ENCODE measurements at regions not wholly inside any gene's neighbourhood (a gene's known extent, or its start where the extent isn't known, plus 50 kb on each side); places are given as distances from the start of the nearest gene placed in this dataset.

DNA sequence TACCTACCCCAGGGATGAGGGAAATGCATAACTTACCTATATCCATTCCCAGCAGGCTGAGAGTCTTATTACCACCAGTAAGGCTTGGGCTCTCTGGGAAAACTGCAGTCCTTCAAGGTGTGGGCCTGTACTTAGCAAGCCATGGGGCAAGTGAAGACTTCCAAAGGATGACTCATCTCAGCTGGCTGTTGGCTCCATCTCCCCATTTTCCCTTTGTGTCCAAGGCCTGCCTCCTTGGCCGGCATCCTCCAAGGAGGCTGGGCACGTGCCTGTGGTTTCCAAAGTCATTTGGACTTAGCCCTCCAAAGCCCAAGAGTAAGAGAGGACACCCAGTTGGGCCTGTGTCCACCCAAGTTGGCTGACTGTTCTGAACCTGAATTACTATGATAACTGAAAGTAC lies 89.8 kb downstream of the TMEM100 start:
- DNase-seq = no peak

DNA sequence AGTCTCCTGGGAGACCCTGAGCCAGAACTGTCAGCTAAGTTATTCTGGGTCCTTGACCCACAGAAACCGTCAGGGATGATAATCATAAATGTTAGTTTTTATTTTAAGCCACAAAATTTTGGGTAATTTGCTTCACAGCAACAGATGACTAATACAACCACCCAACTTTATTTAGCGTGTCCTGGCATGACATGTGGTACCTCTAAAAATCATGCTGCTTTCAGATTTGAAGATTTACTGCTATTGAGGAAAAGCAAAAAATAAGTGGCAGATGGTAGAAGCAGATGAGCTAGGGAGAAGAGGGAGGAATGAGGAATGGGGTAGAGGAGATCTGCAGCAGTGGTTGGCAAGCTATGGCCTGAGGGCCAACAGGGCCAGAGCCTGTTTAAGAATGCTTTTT lies 90.4 kb downstream of the TMEM100 start:
- no peak for DNase-seq

DNA sequence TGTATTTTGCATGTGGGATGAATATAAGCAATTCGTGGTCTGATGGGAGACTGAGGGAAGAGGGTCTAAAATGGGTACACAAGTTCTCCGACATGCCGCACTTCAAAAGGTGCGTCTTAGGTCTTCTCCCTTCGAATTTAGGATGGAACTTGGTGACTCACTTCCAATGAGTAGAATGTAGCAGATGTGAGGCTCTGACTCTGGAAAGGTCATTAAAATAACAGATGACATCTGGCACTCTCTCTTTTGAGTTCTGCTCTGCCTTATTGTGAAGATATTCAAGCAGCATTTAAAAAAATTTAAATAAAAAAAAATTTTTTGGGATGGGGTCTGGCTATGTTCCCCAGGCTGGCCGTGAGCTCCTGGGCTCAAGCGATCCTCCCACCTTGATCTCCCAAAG lies 92.7 kb downstream of the TMEM100 start:
- DNase-seq = no peak

DNA sequence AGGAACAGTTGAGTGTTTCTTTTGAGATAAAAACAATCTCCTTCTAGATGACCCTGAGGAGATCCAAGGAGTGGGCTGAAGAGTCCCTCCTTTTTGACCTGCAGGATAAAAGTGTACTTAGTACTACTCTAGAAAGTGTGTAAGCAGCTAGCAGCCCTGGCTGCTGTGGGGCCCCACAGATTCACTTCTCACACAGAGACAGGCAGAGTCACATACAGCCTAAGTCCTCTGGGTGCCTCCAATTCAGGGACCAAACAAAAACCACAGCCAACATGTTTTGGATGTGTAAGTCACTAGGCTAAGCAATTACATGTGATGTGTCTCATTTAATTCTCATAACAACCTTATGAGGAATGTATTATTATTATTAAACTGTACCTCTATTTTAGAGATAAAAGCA lies 97.1 kb downstream of the TMEM100 start:
- DNase-seq = no peak

DNA sequence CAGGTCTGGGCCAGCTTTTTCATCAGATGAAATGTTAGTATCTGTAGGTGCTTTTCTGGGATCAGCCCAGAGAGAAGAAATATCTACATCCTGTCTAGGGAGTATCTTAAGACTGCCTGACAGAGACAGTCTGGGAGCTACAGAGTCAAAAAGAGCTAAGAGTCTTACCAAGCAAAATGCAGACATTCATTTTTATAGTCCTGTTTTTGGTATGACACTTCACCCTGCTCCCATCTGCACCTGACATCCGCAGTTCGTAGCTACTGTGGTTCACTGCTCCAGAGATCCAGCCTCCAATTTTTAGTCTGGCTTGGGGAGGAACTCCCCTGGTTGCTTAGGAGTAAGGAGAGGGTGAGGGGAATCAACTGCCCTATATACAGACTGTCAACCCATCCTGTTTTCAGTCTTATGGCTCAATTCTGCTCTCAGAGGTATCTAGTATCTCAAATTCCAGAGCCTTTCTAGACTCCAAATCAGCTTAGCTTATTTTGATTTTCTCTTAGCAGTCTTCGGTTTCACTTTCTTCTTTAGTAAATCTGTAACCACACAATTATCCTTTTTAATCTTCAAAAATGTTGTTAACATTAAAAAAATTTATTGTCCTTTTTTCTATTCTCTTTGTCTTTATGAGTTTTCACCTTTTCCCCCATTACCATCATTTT lies 97.8 kb downstream of the TMEM100 start:
- no peak for DNase-seq

DNA sequence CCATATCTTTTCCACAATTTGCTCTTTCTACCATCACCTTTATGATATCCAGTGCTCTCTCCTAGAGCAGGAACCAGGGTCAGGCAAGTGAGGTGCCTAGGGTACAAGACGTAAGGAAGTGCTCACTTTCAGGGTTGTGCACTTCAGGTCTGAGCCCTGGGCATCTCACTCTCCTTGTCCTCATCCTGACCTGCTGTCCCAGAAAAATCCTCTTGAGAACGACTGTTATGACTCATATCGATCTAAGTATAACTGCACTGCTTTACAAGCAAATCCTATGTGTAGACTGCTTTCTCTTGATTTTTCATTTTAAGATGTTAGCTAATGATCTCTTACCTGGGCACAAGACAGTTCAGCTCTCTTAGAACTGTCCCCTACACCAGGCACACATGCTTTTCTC lies 100.1 kb downstream of the TMEM100 start:
- DNase-seq = no peak

DNA sequence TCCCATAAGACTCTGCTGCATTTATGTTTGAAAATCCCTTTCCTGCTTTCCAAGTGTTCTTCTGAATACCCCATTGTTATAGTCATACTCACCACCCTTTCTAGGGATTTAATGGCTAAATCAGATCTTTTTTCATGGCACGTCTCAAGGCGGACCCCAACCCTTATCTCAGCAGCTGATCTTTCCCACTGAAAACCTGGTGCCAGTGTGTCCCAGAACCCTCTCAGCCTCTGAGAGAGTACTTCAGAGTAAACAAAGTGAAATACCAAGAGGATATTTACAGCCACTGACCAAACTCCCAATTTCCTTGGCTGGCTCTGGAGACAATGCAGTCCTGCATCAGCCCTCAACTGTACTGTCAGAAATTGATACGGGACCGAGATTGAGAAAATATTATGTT lies 101.7 kb downstream of the TMEM100 start:
- DNase-seq = no peak

DNA sequence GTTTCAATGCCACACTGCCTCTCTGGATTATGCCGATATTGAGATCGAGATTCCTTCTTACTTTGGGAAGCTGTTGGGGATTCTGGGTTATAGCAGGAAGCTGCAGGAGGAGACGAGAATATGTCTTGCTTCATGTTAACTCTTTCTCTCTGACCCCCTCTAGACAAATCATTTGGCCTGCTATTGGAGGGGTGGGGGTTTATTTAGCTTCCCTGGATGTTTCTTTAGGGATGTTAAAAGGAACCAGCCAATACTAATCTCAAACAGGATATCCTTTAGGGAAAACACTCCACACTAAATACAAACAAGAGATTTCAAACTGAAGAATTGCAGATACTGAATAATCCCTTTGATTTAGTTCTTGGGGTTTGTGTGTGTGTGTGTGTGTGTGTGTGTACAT lies 102.6 kb downstream of the TMEM100 start:
- no peak for DNase-seq

DNA sequence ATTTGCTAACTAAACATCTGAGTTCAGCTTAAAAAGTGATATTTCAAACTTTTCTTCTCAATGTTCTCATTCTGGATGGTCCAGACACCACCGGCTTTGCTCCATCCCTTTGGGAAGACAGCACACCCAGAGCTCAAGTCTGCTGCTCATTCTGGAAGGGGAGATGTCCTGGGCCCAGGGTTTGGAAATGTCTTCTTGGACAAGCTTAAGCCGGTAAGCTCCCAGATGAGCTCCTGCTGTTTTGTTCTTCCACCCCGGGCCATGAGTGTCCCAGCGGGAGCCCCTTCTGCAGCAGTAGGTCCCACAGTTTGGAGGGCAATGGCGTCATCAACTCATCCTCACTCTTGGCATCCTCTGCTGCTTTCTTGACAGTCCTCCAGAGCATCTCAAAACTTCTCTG lies 105.2 kb downstream of the TMEM100 start:
- DNase-seq = no peak

DNA sequence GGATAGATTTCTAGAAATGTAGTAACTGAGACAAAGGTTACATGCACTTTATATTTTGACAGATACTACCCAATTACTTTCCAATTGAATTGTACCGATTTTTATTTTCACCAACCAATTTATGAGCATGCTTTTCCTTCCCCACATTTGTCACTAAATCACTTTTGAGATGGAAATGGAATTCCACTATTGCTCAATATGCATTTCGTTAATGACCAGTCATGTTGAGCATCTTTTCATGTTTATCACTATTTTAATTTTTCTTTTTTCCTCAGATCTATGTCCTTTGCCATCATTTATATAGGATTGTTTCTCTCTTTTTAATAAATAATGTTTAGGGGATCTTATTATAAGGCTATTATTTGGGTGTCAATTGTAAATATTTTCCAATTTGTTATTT lies 102.8 kb upstream of the SMIM36 start:
- DNase-seq = no peak

DNA sequence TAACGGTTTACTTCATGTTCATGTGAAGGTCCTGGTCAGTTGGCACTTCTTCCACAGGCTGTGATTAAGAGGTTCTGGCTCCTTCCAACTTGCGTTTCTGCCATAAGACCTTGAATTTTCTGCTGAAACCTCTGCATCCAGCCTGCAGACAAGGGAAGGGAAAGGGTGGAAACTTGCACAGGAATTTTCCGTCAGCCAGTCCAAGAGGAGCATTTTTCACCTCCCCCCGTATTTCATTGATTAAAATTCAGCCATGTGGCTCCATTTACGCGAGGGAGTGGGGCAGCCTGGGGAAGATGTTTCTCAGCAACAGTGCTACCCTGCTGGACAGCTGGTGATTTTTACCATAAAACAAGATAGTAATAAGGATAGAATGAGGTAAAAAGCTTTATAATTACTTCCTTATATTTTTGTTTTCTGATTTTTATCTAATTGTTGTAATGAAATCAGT lies 101.5 kb upstream of the SMIM36 start:
- DNase-seq = no peak

DNA sequence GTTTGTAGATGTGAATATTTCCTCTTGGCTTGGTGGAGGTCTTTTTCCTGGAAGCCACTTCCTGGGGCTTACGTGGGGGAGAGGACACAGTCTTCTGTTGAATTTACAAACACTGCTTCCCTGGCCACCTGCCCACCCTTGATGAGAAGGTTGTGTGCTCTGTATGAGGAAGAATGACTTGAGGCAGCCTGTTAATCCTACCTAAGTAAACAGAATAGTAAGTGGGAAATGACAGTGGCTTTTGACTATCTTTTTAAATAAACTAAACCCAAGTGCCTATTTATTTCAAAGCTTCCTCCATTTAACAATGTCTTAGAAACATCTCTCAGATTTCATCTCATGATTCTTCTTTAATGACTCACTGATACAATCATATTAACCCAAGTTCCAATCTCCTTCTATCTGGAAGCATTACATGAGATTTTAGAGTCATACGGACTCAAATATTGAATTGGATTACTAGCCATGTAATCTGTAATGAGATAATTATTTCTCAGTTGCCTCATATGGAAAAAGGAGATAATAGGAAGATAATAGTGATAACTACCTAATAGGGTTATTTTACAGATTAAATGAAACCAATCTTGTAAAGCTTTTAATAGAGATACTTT lies 96.6 kb upstream of the SMIM36 start:
- no peak for DNase-seq

DNA sequence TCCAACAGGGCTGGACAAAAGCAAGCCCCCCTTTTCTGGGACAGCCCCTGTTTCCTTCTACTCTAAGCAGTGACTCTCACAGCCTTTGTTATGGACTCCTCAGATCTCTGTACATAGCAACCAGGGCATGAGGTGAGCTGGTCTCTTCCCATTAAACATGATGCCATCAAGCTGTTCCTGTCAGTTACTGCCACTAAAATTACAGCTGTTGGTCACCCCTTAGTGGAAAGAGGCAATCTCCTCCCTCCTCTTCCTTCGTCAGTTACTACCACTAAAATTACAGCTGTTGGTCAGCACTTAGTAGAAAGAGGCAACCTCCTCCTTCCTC lies 95.2 kb upstream of the SMIM36 start:
- DNase-seq = no peak

DNA sequence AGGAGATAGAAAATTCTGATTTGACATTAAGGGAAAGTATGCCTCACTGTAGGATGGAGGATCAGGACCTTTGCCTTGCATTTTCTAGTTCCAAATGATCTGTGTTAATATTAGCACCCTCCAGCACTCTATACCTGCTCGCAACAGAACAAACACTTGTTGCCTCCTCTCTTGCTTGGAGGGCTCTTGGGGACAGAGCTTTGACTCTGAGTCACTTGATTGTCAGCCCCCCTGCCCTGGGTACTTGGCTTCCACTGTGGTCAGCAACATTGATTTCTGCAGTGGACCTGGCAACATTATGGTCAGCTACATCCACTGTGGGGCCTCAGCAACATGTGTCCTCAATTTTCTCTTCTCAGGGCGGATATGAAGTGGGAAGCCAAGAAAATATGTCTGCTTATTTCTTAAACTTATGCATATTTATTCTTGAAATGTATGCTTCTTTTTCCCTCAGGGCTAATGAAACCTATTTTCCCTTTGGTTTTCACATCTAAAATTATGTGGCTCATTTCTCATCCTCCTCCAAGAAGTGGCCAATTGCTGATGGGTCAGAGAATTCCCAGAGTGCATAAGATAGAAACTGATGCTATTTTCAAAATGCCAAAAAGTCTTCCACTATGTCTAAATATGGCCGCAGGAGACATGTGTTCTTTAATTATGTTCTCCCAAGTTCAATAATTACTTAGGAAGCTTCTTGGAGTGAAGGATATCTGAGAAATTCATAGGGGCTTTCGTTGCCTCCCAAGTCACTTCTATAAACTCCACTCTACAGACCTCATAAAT lies 94.6 kb upstream of the SMIM36 start:
- DNase-seq = no peak

DNA sequence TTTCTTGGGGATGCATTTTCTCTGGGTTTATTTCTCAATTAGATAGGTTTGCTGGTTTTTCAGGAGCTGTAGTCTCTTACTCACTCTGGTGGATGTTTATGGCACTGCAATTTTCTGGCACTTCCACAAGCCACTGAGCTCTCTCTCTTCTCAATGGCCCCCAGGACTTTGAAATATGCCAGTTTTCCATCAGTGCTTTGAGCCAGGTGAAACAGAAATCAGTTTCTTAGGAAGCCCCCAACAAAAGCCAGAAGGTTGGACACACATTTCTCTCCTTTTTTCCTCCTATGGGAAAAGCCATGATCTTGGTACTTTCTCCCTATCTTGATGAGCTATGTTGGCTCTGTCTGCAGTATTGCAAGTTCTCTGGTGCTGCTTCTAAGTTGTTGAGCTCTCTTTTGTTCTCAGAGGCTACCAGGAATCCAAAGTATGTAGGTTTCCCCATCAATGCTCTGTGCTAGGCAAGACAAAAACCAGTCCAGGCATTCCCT lies 90.7 kb upstream of the SMIM36 start:
- DNase-seq = peak; percentile 59

DNA sequence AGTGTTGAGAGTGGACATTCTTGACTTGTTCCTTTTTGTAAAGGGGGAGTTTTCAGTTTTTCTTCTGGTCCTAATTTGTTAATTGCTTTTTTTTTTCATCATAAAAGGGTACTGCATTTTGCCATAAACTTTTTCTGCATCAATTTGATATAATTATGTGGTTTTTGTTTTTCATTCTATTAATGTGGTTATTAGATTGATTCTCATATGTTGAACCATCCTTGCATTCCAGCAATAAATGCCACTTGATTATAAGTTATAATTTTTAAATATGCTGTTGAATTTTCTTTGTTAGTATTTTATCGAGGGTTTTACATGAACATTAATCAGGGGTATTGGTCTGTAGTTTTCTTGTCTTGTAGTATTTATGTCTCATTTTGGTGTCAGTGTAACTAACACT lies 87.2 kb upstream of the SMIM36 start:
- DNase-seq = no peak

DNA sequence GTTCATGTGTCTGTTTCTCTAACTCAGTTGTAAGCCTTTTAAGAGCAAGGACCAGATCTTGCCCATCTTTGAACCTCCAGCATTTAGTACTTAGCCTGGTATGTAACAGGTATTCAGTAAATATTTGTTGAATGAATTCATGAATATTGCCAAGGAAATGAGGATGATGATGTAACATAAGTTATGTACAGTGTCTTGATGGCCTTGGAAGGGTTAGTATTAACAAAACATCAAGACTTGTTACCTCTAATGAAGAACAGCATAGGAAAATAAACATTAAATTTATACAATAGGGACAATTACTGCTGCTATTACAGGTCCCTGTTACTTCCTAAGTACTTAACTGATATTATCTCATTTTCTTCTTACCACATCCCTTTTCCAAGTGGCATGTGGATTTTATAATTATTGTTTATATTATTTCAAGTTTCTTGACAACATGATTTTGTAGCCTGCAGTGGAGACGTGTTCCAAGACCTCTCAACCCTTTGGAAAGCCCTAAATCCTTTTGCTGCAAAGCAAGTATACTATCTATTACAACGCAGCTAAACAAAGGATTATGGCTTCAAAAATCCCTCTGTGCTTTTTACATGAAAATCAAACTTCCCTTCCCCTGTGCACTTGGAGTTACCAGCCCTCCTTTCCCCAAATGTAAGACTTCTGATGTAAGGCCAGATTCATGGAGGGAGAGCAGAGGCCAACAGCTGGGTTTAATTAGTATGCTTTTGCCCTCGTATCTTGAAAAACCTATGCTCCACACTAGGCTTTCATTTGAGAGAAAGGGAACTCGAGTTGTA lies 77.4 kb upstream of the SMIM36 start:
- no peak for DNase-seq

DNA sequence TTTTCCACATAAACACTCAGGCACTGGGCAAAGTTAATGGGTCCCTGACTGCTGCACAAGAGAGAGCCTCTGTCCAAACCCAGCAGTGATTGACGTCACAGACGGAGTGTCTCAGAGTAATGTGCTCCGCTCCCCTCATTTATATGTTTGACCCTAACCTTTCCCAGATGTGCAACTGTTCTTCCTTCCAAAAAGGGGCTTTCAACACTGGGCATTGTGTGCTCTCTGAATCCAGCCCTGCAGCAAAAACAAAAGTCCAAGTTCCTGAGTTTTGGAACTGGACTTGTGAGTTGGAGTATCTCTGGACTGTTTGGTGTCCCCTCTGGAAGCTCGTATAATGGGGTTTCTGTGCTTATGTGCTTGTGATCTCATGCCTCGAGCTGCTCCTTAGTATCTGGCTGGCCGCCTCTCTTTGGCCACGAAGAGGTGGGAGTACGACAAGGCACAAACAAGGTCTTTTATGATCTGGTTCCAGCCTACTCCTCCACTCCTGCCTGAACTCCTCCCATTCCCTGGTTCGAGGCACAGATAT lies 76.4 kb upstream of the SMIM36 start:
- DNase-seq = no peak

DNA sequence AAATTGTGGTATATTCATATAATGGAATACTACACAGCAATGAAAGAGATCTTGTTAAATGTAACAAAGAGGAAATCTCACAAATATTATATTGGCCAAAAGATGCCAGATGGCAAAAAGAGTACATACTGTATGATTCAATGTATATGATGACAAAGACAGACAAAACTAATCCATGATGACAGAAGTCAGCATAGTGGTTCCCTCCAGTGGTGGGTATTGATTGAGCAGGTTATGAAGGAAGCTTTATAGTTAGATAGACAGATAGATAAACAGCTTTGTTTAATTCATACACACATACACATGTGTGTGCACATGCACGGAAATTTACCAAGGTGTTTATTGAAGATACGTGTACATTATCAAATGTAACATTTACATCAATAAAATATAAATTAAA lies 74.4 kb upstream of the SMIM36 start:
- DNase-seq = no peak

DNA sequence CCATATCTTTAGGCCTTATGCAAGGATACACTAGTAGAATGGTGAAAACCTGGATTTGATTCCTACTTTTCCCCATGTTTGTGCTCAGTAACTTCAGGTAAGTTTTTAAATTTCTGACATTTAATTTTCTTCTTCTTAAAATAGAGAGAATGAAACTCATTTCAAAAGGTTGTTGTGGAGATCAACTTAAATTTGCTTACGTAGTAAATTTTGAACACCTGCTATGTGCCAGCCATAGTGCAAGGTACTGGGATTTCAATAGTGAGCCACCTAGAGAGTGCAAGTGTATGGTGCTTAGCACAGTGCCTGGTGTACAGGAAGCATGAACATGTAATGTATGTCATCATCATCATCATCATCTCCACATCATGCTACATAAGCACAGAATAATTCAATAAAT lies 73.6 kb upstream of the SMIM36 start:
- no peak for DNase-seq

DNA sequence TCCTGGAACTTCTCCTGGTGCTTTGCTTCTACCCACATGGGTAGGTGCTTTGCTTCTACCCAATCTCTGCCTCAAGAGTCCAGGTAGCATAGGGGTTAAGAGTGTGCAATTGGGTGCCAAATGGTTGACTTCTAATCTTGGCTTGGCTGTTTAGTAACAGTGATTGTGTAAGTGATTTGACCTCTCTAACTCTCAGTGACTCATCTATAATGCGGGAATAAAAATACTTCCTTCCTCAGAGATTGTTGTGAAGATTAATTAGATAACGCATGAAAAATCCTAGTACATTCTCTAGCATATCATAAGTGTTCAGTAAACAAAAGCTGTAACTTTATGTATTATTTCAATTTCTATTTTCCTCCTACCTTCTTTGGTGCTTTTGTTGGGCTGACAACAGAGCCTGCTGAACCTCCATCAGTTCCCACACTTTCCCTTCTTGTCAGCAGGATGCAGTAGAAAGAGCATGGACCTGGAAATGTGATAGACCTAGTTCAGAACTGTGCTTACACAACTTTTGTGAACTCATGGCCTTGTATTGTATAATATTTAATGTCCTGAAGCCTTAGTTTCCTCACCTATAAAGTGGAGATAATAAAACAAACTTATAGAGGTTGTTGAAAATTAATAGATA lies 72.9 kb upstream of the SMIM36 start:
- DNase-seq = no peak

DNA sequence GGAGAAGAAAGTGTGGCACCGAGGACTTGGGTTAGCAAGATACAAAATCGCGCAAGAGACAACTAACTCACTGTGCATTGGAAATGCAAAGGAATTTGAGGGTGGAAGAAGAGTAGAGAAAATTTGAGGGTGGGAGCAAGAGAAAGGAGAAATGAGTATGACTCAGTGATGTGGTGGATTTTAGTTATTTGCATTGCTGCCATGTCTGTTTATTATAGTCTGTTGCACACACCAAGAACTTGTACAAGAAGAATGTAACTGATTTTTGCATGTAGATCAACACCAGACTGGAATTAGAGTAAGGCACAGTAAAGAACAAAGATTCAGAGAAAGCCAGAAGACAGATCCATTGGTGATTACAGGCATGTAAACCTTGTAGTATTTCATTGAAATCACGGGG lies 71.6 kb upstream of the SMIM36 start:
- no peak for DNase-seq

Measured in kidney glomerular epithelial cell (primary cell).